NB4 (cell line): ENCODE measurements at regions not wholly inside any gene's neighbourhood (a gene's known extent, or its start where the extent isn't known, plus 50 kb on each side); places are given as distances from the start of the nearest gene placed in this dataset.

Experiments used
- DNase-seq: peaks from one replicate; pipeline ENCODE4 v3.0.0; 2010; ENCODE audit warnings: low read depth
- H3K4me3 ChIP-seq: one replicate; pipeline ENCODE4 v1.5.1; 2011; ENCODE audit warnings: mild to moderate bottlenecking, low read depth, low read length, moderate library complexity
- CTCF ChIP-seq: IDR thresholded peaks from one replicate; pipeline ENCODE4 v1.5.1; 2012; ENCODE audit warnings: low read depth, low read length
- MAX ChIP-seq: IDR thresholded peaks from 2 replicates; pipeline ENCODE4 v1.6.1; 2011; ENCODE audit warnings: low read depth, low read length
- MYC ChIP-seq: IDR thresholded peaks from 2 replicates; pipeline ENCODE4 v1.6.1; 2011; ENCODE audit warnings: low read depth, low read length
- POLR2A ChIP-seq: IDR thresholded peaks from 2 replicates; pipeline ENCODE4 v1.6.1; 2011; ENCODE audit warnings: mild to moderate bottlenecking; ENCODE audit not compliant: insufficient read length; ENCODE audit errors: extremely low read depth

GRCh38 chr7:138286846-138287245, 173.2 kb upstream of the TRIM24 start:
- no peak overlapping the region for H3K4me3 ChIP-seq
- no peak for DNase-seq
- TF ChIP-seq MAX = no peak
- TF ChIP-seq MYC = no peak
- no peak for TF ChIP-seq CTCF
- no peak for TF ChIP-seq POLR2A

- no peak for DNase-seq
- TF ChIP-seq CTCF = no peak
- no peak for TF ChIP-seq MYC
- TF ChIP-seq POLR2A = no peak
- TF ChIP-seq MAX = no peak
- H3K4me3 ChIP-seq = no peak overlapping the region
These were observed 172.5 kb upstream of the TRIM24 start for GRCh38 chr7:138287549-138287948.

- DNase-seq = no peak
- H3K4me3 ChIP-seq = no peak overlapping the region
- no peak for TF ChIP-seq CTCF
- TF ChIP-seq MAX = no peak
- TF ChIP-seq POLR2A = no peak
- no peak for TF ChIP-seq MYC
These were observed 171.0 kb upstream of the TRIM24 start for GRCh38 chr7:138289082-138289481.

DNA sequence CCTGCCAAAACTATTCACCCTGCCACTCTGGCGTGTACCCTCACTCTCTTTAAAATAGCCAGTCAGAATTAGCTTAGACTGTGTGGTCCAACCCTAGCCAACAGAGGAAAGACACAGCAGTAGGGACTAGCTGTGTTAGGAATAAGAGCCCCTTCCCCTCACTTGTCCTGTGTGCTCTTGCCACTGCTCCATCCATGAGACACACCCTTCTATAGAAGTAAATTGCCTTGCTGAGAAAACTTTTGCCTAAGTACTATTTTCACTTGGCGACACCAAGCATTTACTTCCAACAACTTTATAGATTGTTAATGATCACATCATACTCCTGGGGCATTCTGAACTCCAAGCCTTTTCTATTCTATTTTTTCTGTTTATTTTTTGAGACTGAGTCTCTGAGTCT, 170.2 kb upstream of the TRIM24 start:
- TF ChIP-seq MAX (no peak), POLR2A (no peak), CTCF (no peak), MYC (no peak)
- no peak for DNase-seq

GRCh38 chr7:138292951-138293350, 167.1 kb upstream of the TRIM24 start:
- TF ChIP-seq MAX (no peak), MYC (no peak), POLR2A (no peak), CTCF (no peak)
- no peak overlapping the region for H3K4me3 ChIP-seq
- no peak for DNase-seq

More for the DNA sequence above, 170.2 kb upstream of the TRIM24 start:
- no peak overlapping the region for H3K4me3 ChIP-seq

DNA sequence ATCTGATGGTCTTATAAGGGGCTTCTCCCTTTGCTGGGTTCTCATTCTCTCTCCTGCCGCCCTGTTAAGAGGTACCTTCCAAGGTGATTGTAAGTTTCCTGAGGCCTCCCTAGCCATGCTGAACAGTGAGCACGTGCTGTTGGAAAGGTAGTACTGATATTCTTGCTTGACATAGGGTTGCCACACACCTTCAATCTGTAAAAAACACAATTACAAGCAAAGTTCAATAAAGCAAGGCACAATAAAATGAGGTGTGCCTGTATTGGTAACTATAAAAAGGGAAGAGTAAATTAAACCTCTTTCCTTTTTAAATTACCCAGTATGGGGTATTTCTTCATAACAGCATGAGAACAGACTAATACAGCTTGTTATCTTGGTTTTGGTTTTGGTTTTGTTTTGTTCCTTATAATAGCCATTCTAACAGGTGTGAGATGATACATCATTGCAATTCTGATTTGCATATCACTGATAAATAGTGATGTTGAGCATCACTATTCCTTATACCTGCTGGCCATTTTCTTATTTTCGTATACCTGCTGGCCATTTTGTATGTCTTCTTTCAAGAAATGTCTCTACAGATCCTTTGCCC, 164.9 kb upstream of the TRIM24 start:
- H3K4me3 ChIP-seq = no peak overlapping the region
- DNase-seq = no peak
- TF ChIP-seq CTCF (no peak), POLR2A (no peak), MYC (no peak), MAX (no peak)
